PC-3 (cell line): ENCODE measurements at regions not wholly inside any gene's neighbourhood (a gene's known extent, or its start where the extent isn't known, plus 50 kb on each side); places are given as distances from the start of the nearest gene placed in this dataset.

Experiments used
- ATAC-seq: fragments of 200-7000 bp; cut with Tn5 transposase; 2 replicates; pipeline ENCODE4 v1.9.1; 2020; ENCODE audit warnings: mild to moderate bottlenecking, moderate library complexity
- BruUV-seq: library from RNA; stranded (reverse); fragments of 400-500 nt; replicated peaks from 2 replicates; lab custom pipeline; 2021; lab: Mats Ljungman, UMichigan
- CTCF ChIA-PET: fragments of 300-600 bp; sonication (Branson Sonifier 250); formaldehyde crosslinking; loops from one replicate; lab custom pipeline; 2022; ENCODE audit warnings: antibody characterized with exemption; lab: Charles Lee
- POLR2A ChIA-PET: fragments of 300-600 bp; sonication (Branson Sonifier 250); formaldehyde crosslinking; loops from one replicate; lab custom pipeline; 2022; ENCODE audit warnings: antibody characterized with exemption; ENCODE audit not compliant: unreplicated experiment; lab: Charles Lee
- DNase-seq: peaks from one replicate; pipeline ENCODE4 v3.0.0-alpha.2; 2015
- H2AFZ ChIP-seq: fragments of 300-600 bp; sonication (generic); 2 replicates; pipeline ENCODE4 v1.6.0; 2016; ENCODE audit warnings: antibody characterized with exemption, low read length
- H3F3A ChIP-seq: fragments of 300-600 bp; sonication (generic); one replicate; pipeline ENCODE4 v1.6.0; 2017; ENCODE audit warnings: antibody characterized with exemption, low read length, control low read depth, mild to moderate bottlenecking; ENCODE audit not compliant: unreplicated experiment
- H3K27ac ChIP-seq: fragments of 300-600 bp; sonication (generic); 2 replicates; pipeline ENCODE4 v1.5.1; 2016; ENCODE audit warnings: mild to moderate bottlenecking, low read length
- H3K27me3 ChIP-seq: fragments of 300-600 bp; sonication (generic); 2 replicates; pipeline ENCODE4 v1.6.1; 2016; ENCODE audit warnings: low read length, mixed read lengths
- H3K36me3 ChIP-seq: fragments of 300-600 bp; sonication (generic); 2 replicates; pipeline ENCODE4 v1.6.1; 2016; ENCODE audit warnings: low read depth, mixed run types, low read length, mixed read lengths
- H3K4me1 ChIP-seq: fragments of 300-600 bp; sonication (generic); 2 replicates; pipeline ENCODE4 v1.5.1; 2016; ENCODE audit warnings: low read length; ENCODE audit not compliant: insufficient read depth
- H3K4me2 ChIP-seq: fragments of 300-600 bp; sonication (generic); 2 replicates; pipeline ENCODE4 v1.6.0; 2016; ENCODE audit warnings: low read length
- H3K4me3 ChIP-seq: fragments of 300-600 bp; sonication (generic); 2 replicates; pipeline ENCODE4 v1.5.1; 2016; ENCODE audit warnings: mild to moderate bottlenecking, low read length, mixed read lengths
- H3K79me2 ChIP-seq: fragments of 300-600 bp; sonication (generic); 2 replicates; pipeline ENCODE4 v1.6.1; 2017; ENCODE audit warnings: low read length, mixed read lengths
- H3K9ac ChIP-seq: fragments of 300-600 bp; sonication (generic); 2 replicates; pipeline ENCODE4 v1.6.0; 2016; ENCODE audit warnings: mild to moderate bottlenecking, low read length
- H3K9me2 ChIP-seq: fragments of 300-600 bp; sonication (generic); replicated peaks from 2 replicates; pipeline ENCODE4 v1.6.1; 2016; ENCODE audit warnings: mixed run types, low read length, mixed read lengths
- H3K9me3 ChIP-seq: fragments of 300-600 bp; sonication (generic); 2 replicates; pipeline ENCODE4 v1.6.1; 2016; ENCODE audit warnings: low read length, mixed read lengths
- H4K20me1 ChIP-seq: fragments of 300-600 bp; sonication (generic); 2 replicates; pipeline ENCODE4 v1.6.1; 2016; ENCODE audit warnings: low read length, mixed read lengths
- EZH2 ChIP-seq: fragments of 300-600 bp; sonication (generic); IDR thresholded peaks from one replicate; pipeline ENCODE4 v1.6.1; 2017; ENCODE audit warnings: antibody characterized with exemption, mild to moderate bottlenecking, low read length; ENCODE audit not compliant: unreplicated experiment
- EZH2phosphoT487 ChIP-seq: fragments of 300-600 bp; sonication (generic); IDR thresholded peaks from 2 replicates; pipeline ENCODE4 v1.6.1; 2018; ENCODE audit warnings: mild to moderate bottlenecking, antibody characterized with exemption, low read length, borderline replicate concordance
- intact Hi-C: fragments of 100-400 bp; cut with micrococcal nuclease; formaldehyde crosslinking; loops from 2 replicates; pipeline ENCODE4 v1.9.0; 2023
- TF ChIP-seq, protein P1 (sequence below): fragments of 300-600 bp; sonication (generic); conservative IDR thresholded peaks from 2 replicates; pipeline ENCODE4 v1.5.1; 2017; ENCODE audit warnings: antibody characterized with exemption, low read depth, mild to moderate bottlenecking, low read length

DNA sequence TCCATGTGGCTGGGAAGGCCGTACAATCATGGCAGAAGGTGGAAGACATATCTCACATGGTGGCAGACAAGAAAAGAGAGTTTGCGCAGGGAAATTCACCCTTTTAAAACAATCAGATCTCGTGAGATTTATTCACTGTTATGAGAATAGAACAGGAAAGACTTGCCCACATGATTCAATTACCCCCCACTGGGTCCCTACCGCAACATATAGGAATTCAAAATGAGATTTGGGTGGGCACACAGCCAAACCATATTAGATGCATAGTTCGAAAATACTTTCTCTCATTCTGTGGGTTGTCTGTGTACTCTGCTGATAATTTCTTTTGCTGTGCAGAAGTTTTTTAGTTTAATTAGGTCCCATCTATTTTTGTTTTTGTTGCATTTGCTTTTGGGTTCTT is 990.3 kb downstream of the PLA2G4A start:
- no peak for ATAC-seq

DNA sequence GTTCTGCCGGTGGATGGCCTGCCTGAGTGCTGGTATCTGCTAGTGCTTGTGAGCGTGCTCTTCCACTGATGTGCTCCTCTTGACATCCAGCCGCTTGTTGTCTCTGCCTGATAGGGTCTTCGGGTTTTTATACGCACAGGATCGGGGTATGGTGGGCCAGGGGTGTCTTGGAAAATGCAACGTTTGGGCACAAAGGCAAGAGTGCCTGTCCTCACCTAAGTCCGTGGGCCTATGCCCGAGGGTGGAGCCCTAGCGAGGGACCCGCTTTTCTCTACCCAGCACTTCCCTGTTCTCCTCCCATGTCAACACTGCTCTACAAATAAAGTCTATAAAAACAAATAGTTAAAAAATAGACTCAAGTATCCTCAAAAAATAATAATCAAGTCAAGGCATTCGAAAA is 1007.8 kb downstream of the PLA2G4A start:
- Histone ChIP-seq H3K9me2 (no peaks in the 10 kb centered on the region), H3F3A (no peaks in the 10 kb centered on the region), H3K27ac (no peak overlapping the region), H4K20me1 (no peaks in the 10 kb centered on the region), H3K79me2 (no peaks in the 10 kb centered on the region), H3K4me2 (no peak overlapping the region), H3K4me1 (peaks cover 4% of the 10 kb centered on the region; the same call in 1 of the 2 replicates), H3K4me3 (no peak overlapping the region), H3K36me3 (no peaks in the 10 kb centered on the region), H2AFZ (no peak overlapping the region), H3K9ac (no peak overlapping the region), H3K9me3 (no peaks in the 10 kb centered on the region), H3K27me3 (no peaks in the 10 kb centered on the region)
- POLR2A ChIA-PET = interaction anchor here (0.6 kb wide), 1 partner anchor 292 kb away, joined by 5 read pairs; no protein-coding TSS in a partner anchor
- DNase-seq = no peak
- TF ChIP-seq EZH2phosphoT487 (no peak), EZH2 (no peak)
- TF ChIP-seq, protein P1, sequence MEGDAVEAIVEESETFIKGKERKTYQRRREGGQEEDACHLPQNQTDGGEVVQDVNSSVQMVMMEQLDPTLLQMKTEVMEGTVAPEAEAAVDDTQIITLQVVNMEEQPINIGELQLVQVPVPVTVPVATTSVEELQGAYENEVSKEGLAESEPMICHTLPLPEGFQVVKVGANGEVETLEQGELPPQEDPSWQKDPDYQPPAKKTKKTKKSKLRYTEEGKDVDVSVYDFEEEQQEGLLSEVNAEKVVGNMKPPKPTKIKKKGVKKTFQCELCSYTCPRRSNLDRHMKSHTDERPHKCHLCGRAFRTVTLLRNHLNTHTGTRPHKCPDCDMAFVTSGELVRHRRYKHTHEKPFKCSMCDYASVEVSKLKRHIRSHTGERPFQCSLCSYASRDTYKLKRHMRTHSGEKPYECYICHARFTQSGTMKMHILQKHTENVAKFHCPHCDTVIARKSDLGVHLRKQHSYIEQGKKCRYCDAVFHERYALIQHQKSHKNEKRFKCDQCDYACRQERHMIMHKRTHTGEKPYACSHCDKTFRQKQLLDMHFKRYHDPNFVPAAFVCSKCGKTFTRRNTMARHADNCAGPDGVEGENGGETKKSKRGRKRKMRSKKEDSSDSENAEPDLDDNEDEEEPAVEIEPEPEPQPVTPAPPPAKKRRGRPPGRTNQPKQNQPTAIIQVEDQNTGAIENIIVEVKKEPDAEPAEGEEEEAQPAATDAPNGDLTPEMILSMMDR = no peak
- intact Hi-C loops = no loop called here
- CTCF ChIA-PET = no interaction called here
- no peak for ATAC-seq
- BruUV-seq = no TSS peak

More for the DNA sequence above, 990.3 kb downstream of the PLA2G4A start:
- no peak overlapping the region for H3K4me2 ChIP-seq
- no peak overlapping the region for H3K27ac ChIP-seq
- no peak overlapping the region for H3K9ac ChIP-seq
- no peaks in the 10 kb centered on the region for H3K36me3 ChIP-seq
- H3K79me2 ChIP-seq = no peaks in the 10 kb centered on the region
- H3F3A ChIP-seq = no peaks in the 10 kb centered on the region
- no peak overlapping the region for H3K4me3 ChIP-seq
- CTCF ChIA-PET = no interaction called here
- no peaks in the 10 kb centered on the region for H4K20me1 ChIP-seq
- TF ChIP-seq EZH2 (no peak), EZH2phosphoT487 (no peak)
- TF ChIP-seq, protein P1 = no peak
- no peaks in the 10 kb centered on the region for H3K4me1 ChIP-seq
- H3K9me2 ChIP-seq = no peaks in the 10 kb centered on the region
- POLR2A ChIA-PET = no interaction called here
- H3K27me3 ChIP-seq = no peaks in the 10 kb centered on the region
- BruUV-seq = no TSS peak
- intact Hi-C loops = no loop called here
- no peak overlapping the region for H2AFZ ChIP-seq
- DNase-seq = no peak
- no peaks in the 10 kb centered on the region for H3K9me3 ChIP-seq

DNA sequence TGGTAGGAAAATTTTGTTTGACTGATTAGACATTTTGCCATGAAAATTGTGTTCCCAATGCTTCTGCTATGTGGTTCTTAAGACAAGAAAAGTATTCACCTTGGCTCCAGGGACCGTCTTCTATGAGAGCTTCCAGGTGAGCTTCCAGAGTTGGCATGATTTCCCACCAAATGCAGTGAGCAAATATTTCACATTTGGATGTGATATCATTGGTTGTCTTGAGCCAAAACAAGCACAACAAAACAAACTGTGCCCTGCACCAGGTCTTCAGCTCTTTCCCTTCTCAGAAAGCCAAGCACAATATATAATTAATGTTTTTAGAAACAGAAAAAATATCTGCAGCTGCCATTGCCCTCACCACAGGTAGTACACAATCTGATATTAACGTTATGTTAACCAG is 1009.0 kb downstream of the PLA2G4A start:
- H3K27me3 ChIP-seq = no peaks in the 10 kb centered on the region
- TF ChIP-seq EZH2 (no peak), EZH2phosphoT487 (no peak)
- TF ChIP-seq, protein P1 = no peak
- no peak overlapping the region for H3K4me3 ChIP-seq
- H3K4me1 ChIP-seq = peaks cover 9% of the 10 kb centered on the region; the same call in 1 of the 2 replicates
- no peaks in the 10 kb centered on the region for H3K79me2 ChIP-seq
- H2AFZ ChIP-seq = no peak overlapping the region
- H4K20me1 ChIP-seq = no peaks in the 10 kb centered on the region
- no peak overlapping the region for H3K27ac ChIP-seq
- intact Hi-C loops = no loop called here
- no peak for ATAC-seq
- POLR2A ChIA-PET = no interaction called here
- H3K36me3 ChIP-seq = no peaks in the 10 kb centered on the region
- CTCF ChIA-PET = no interaction called here
- no peaks in the 10 kb centered on the region for H3K9me2 ChIP-seq
- no peak overlapping the region for H3K4me2 ChIP-seq
- no peak overlapping the region for H3K9ac ChIP-seq
- no peaks in the 10 kb centered on the region for H3F3A ChIP-seq
- BruUV-seq = no TSS peak
- DNase-seq = no peak
- no peaks in the 10 kb centered on the region for H3K9me3 ChIP-seq
